Cardiac septum (tissue), 1 donor: ENCODE measurements at regions not wholly inside any gene's neighbourhood (a gene's known extent, or its start where the extent isn't known, plus 50 kb on each side); places are given as distances from the start of the nearest gene placed in this dataset.

Experiments used
- DNase-seq: peaks from one replicate; pipeline ENCODE4 v3.0.0-alpha.2; 2020; ENCODE audit warnings: low spot score
- intact Hi-C: fragments of 100-400 bp; cut with DNase I; formaldehyde crosslinking; loops from one replicate; pipeline ENCODE4 v1.14.0; 2022
- donor health status: DM: no; HTN: no; CAD: no.

GRCh38 chr5:98614341-98614740 is 159.1 kb upstream of the RGMB start:
- intact Hi-C loops, result no loop called here
- no peak for DNase-seq

DNA sequence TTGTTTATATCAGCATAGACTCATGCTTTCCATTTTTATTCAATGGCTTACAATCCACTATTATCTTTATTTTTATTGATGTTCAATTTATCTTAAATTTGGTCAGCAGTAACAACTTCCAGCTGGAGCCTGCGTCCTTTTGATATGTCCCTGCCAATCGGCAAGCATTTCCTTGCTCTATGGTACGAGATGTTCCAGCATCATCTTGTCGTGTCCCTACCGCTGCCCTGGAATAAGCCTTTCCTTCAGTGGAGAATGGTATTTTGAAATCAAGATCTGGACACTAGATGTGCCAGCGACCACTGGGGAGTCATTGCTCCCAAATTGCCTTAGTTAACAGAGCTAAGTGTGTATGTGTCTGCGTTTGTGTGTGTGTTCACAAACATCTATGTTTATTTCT is 151.6 kb upstream of the RGMB start:
- intact Hi-C loops, result no loop called here
- no peak for DNase-seq

- intact Hi-C loops, result no loop called here
- DNase-seq, result no peak
These were observed 149.2 kb upstream of the RGMB start for GRCh38 chr5:98624145-98624880.

GRCh38 chr5:98627121-98627520 is 146.3 kb upstream of the RGMB start:
- DNase-seq, result no peak
- intact Hi-C loops, result no loop called here

GRCh38 chr5:98630621-98631020 is 142.8 kb upstream of the RGMB start:
- intact Hi-C loops, result no loop called here

DNA sequence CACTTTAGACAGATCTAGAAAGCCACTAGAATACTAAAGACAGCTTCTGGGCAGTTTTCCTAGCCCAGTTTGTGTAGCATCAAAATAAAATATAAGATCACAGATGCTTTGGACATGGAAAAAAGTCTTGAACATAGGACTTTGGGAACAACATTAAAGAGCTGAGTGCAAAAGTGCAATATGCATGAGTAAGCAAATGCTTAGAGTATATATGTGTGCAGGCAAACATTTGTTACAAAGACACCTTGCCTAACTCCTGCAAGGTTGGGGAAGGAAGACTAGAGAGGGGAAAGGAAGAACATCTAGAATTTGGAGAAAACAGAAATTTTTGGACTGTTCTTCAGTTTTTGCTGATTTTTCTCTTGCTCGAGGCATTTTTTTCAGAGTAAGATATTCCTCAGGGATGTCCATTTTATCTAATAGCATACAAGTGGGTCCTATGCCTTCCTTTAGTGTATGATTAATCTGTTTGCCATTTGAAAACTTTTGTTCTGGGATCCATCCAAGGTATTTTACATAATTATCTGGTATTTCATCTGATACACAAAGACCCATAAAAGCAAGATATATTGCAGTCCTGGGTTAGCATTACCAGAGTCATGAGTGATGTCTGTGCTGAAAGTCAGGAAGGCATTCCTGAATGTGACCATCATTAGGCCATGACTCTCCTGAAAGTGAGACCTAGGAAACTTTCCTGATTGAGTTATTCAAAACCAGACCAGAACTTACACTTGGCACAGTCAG is 142.0 kb upstream of the RGMB start:
- intact Hi-C loops, result no loop called here
- DNase-seq, result no peak

More at GRCh38 chr5:98630621-98631020, 142.8 kb upstream of the RGMB start:
- no peak for DNase-seq

GRCh38 chr5:98635656-98636055 is 137.8 kb upstream of the RGMB start:
- no peak for DNase-seq
- intact Hi-C loops, result no loop called here

DNA sequence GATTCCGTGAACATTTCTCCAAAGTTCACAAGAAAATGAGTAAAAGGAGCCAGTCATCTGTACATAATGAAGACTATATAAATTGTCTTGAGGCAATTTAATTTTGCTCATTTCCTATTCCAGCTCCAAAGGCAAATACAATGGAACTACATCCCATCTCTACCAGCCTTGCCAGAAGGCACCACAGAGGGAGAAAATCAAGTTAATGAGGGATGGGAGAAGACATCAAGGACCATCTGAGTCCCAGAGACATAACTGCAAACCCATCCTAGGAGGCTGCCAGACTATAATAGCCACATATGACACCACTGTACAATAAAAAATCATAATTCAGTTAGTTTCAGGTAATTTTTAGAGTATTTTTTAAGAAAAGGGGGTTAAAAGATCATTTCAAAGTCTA is 136.3 kb upstream of the RGMB start:
- DNase-seq, result no peak
- intact Hi-C loops, result no loop called here

DNA sequence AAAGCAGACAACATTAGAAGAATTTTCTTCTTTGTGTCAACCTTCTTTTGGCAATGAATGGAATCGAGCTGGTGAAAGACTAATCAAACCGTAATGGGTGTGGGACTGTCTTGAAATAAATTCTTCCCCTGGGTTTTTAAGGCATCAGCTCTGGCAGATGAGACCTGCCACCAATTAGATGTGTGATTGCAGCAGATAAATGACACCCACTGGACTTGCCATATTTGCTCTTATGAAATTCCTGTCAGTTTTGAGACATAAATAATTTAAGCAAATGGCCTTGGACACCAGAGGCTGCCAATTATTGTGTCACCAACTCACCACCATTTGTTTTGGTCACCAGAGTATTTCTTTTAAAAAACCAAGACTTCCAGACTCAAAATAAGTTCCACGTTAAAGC is 135.9 kb upstream of the RGMB start:
- intact Hi-C loops, result no loop called here
- DNase-seq, result no peak

DNA sequence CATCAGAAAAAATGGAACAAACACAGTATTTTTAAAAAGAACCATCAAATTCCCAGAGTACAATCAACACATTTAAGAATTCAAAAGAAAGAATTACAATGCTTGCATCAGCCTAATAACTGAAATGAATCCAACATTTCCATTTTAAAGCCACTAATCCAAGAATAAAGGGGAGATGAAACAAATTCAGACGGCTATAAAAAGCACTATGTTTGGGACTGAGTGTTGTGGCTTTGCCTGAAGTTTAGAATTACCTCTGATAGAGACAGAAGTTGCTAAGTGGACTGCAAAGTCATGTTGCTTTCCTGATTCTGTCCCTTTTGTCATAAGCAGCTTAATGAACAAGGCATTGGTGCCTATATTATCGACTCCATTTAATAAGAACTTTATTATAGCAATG is 135.4 kb upstream of the RGMB start:
- intact Hi-C loops, result no loop called here
- DNase-seq, result no peak

DNA sequence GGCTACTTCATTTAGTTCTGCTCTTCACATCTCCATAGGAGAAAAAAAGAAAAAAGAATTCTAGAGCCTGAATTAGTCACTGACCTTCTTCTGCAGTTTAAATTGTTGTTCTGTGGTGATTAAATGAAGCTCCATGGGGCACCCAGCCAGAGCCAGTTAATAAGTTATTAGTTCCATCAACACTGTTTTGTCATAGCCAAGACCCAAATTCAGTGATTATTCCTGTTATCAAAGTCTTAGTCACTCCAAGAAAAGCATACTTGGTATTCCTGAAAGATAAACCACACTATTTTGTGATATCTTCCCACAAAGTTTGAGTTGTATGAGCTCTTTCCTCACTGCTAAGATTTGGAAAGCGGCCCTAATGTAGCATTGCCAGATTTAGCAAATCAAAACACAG is 134.8 kb upstream of the RGMB start:
- intact Hi-C loops, result no loop called here
- no peak for DNase-seq

GRCh38 chr5:98639274-98639673 is 134.2 kb upstream of the RGMB start:
- intact Hi-C loops, result no loop called here
- DNase-seq, result no peak

DNA sequence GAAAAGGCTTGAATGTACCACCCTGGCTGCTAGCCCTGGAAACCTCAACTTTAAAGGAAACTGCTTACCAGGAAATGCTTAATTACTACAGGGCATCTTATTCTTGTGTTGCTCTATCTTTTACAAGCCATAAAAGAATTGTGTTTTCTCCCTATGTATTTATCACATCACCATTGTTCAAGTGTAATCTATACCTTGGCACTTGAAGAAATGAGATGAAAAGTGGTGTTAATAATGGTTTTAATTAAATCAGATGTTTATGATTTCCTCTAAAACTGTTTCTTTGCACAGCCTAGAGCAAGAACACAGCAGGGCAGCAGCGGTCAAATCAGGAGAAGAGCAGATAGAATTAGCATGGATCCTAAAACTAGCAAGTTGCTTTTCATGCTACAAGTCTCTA is 131.8 kb upstream of the RGMB start:
- intact Hi-C loops, result no loop called here

DNA sequence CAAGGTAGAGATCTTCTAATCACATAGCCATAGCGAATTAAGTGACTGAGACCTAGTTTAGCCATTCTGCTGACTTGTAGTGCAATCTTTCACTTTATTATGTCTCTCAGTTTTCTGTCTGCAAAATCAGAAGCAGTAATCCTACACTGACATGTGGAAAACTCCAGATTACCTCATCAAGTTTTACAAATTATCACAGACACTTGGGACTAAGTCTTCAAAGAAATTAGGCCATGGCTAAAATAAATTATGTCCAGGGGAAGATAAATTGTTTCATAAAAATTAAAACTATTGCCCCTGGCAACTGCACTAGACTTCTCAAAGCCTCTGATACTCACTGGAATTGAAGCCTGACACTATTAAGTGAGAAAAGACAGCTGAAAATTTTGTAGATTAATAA is 129.9 kb upstream of the RGMB start:
- no peak for DNase-seq
- intact Hi-C loops, result no loop called here

More for the DNA sequence above, 131.8 kb upstream of the RGMB start:
- DNase-seq, result no peak

DNA sequence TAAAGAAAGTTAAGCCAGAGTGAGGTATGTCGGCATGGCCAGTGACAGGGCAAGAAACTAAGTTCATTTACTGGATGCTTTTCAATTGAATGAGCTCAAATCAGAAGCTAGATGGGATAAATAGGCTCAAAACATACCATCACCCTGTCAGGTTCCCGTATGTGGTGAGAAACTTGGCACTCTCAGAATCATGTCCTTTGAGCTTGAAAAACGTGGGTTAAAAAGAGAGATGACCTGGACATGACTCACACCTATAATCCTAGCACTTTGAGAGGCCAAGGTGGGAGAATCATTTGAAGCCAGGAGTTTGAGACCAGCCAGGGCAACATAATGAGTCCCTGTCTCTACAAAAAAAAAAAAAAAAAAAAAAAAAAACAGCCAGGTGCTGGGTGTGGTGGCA is 121.7 kb upstream of the RGMB start:
- DNase-seq, result no peak
- intact Hi-C loops, result no loop called here

DNA sequence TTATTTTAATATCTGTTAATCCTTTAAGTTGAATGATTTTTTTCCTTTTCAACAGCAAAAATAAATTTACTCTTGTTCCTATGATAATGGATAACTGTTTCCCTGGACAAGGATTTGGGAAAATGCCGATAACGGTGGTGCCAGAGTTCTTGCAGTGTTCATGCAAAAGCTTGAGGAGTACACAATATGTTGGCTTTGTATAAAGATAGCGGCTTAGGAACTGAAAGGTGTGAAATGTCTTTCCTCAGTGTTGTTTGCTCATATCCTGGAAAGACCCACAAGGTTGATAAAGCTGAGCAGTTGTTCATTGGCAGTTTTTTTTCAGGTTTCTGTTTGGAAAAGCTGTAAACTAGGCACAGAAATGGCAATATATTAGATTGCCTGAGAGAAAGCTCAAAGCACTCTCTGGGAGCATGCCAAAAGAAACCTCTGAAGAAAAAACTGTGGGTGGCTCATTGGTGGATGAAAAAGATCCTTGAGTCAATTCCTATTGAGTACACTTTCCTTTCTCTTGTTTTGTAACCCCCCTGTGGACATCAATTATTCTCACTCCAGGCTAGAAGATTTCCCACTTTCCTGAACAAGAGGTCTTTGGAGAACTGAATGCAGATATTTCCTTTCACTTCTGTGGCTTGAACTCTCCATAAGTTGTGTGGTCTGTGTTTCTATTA is 117.2 kb upstream of the RGMB start:
- intact Hi-C loops, result no loop called here
- no peak for DNase-seq

DNA sequence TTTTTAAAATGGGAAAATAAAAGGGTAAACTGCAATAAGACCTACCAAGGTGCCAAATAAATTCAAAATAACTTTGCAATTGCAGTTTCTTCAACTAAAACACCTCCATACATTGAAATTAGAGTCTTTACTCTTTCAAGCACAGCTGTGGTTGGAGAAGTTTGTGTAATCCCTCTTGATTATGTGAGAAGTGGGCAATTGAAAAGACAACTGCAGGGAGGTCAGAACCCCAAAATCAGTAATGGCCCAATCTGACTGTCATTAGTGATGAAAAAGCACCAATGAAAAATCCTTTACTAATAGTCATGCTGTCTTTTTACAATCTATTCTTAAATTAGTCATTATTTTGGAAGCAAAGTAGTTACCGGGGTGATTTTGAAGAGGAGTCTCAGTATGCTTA is 116.7 kb upstream of the RGMB start:
- no peak for DNase-seq
- intact Hi-C loops, result no loop called here

DNA sequence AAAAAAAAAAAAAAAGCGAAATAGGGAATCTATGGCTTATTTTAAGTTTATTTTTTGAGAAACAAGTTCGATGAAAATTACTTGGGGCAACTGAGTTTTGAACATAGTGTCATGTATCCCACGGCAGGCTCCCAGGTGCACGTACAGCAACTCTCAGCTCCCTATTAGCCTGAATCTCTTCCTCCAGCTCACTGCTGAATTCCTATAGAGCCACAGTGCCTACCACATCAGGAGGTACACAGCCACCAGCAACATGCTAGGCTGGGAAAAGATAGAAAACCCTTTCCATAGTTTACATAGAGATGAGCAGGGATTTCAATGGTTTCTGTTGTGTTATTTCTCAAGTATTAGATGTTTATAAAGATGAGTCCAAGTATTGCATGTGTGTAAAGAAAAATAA is 115.9 kb upstream of the RGMB start:
- DNase-seq, result no peak
- intact Hi-C loops, result no loop called here

- intact Hi-C loops, result no loop called here
- no peak for DNase-seq
These were observed 109.9 kb upstream of the RGMB start for GRCh38 chr5:98663521-98663920.

DNA sequence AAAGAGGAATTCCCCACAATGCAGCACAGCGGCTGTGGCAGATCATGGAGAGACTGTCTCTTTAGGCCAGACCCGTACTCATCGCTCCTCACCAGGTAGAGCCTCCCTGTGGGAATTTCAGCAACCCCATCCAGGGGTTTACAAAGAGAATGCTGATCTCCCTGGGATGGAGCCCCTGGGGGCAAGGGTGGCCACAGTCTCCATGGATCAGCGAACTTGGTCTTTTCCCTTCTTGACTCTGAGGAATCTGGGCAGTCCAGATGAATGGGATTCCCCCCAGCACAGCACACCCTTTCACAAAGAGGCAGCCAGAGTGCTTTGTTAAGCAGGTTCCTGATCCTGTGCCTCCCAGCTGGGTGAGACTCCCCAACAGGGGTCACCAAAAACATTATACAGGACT is 108.7 kb upstream of the RGMB start:
- no peak for DNase-seq
- intact Hi-C loops, result no loop called here

GRCh38 chr5:98679963-98680362 is 93.5 kb upstream of the RGMB start:
- DNase-seq, result no peak
- intact Hi-C loops, result no loop called here
